ENCODE measurements at regions not wholly inside any gene's neighbourhood (a gene's known extent, or its start where the extent isn't known, plus 50 kb on each side); places are given as distances from the start of the nearest gene placed in this dataset.
"Not testable (repeated sequence)": the region's sequence is repeated elsewhere in the genome, so short reads cannot be mapped to it uniquely, and the experiment has no call there.

GRCh38 chr22:22117864-22118544 lies 126.6 kb upstream of the VPREB1 start:
- DNase-seq: not testable (repeated sequence)

- DNase-seq: not testable (repeated sequence)
Measured at GRCh38 chr22:22116997-22117770, 127.4 kb upstream of the VPREB1 start.

GRCh38 chr22:22113701-22114100 lies 130.9 kb upstream of the VPREB1 start:
- no peak for DNase-seq

GRCh38 chr22:22112533-22113294 lies 130.1 kb upstream of the TOP3B start:
- no peak for DNase-seq

GRCh38 chr22:22111983-22112382 lies 129.4 kb upstream of the TOP3B start:
- no peak for DNase-seq

- DNase-seq: peak; percentile 69
Measured at GRCh38 chr22:22111267-22111751, 128.7 kb upstream of the TOP3B start.

GRCh38 chr22:22110548-22111266 lies 128.1 kb upstream of the TOP3B start:
- peak; percentile 48 for DNase-seq

GRCh38 chr22:22109693-22110466 lies 127.3 kb upstream of the TOP3B start:
- DNase-seq: no peak

- no peak for DNase-seq
Measured at GRCh38 chr22:22106855-22107254, 124.3 kb upstream of the TOP3B start.

- DNase-seq: no peak
Measured at GRCh38 chr22:22105364-22105763, 122.8 kb upstream of the TOP3B start.

- DNase-seq: no peak
Measured at GRCh38 chr22:22103078-22103875, 120.7 kb upstream of the TOP3B start.

GRCh38 chr22:22099833-22100812 lies 117.5 kb upstream of the TOP3B start:
- no peak for DNase-seq

- no peak for DNase-seq
Measured at GRCh38 chr22:22099194-22099486, 116.6 kb upstream of the TOP3B start.

GRCh38 chr22:22098457-22099193 lies 116.0 kb upstream of the TOP3B start:
- DNase-seq: no peak

GRCh38 chr22:22097727-22098228 lies 115.2 kb upstream of the TOP3B start:
- DNase-seq: no peak

GRCh38 chr22:22094921-22095320 lies 112.3 kb upstream of the TOP3B start:
- no peak for DNase-seq

GRCh38 chr22:22094514-22094913 lies 111.9 kb upstream of the TOP3B start:
- no peak for DNase-seq

GRCh38 chr22:22093743-22094142 lies 111.2 kb upstream of the TOP3B start:
- no peak for DNase-seq

- DNase-seq: no peak
Measured at GRCh38 chr22:22092974-22093373, 110.4 kb upstream of the TOP3B start.

Data from fibroblast of skin of right quadriceps (primary cell).